GM12878 (cell line): ENCODE measurements at regions not wholly inside any gene's neighbourhood (a gene's known extent, or its start where the extent isn't known, plus 50 kb on each side); places are given as distances from the start of the nearest gene placed in this dataset.

Source experiments
- ATAC-seq: fragments of 200-7000 bp; cut with Tn5 transposase; 3 replicates; pipeline ENCODE4 v1.9.1; 2020; ENCODE audit warnings: mild to moderate bottlenecking, moderate library complexity
- BruUV-seq: library from RNA; stranded (reverse); fragments of 400-500 nt; replicated peaks from 2 replicates; lab custom pipeline; 2021; lab: Mats Ljungman, UMichigan
- CTCF ChIA-PET: fragments of 300-600 bp; sonication (Branson Sonifier 250); formaldehyde crosslinking; extraction: SDS; loops from one replicate; lab custom pipeline; 2021; ENCODE audit warnings: inconsistent platforms; lab: Yijun Ruan, JAX
- POLR2A ChIA-PET: fragments of 350-600 bp; formaldehyde crosslinking; extraction: SDS; loops from one replicate; lab custom pipeline; 2021; ENCODE audit warnings: inconsistent platforms; lab: Charles Lee
- RAD21 ChIA-PET: fragments of 300-600 bp; sonication (Branson Sonifier 250); formaldehyde crosslinking; loops from one replicate; lab custom pipeline; 2023; ENCODE audit warnings: antibody characterized with exemption; ENCODE audit not compliant: unreplicated experiment; lab: Charles Lee
- SMC1A ChIA-PET: fragments of 300-600 bp; sonication (Branson Sonifier 250); formaldehyde crosslinking; loops from one replicate; lab custom pipeline; 2023; ENCODE audit not compliant: unreplicated experiment, uncharacterized antibody; lab: Charles Lee
- DNase-seq: peaks from one replicate; pipeline ENCODE4 v3.0.0-alpha.2; 2011; ENCODE audit warnings: low read depth, low spot score
- FAIRE-seq: peaks from 3 replicates; lab custom pipeline; 2011; peaks lifted over from hg19 to GRCh38; lab: Jason Lieb, UNC
- H2AFZ ChIP-seq: 2 replicates; pipeline ENCODE4 v1.6.0; 2011; ENCODE audit warnings: low read depth, low read length, control low read depth; ENCODE audit not compliant: control insufficient read depth
- H3K27ac ChIP-seq: 2 replicates; pipeline ENCODE4 v1.5.1; 2011; ENCODE audit warnings: control low read depth; ENCODE audit not compliant: control insufficient read depth, insufficient read depth
- H3K27me3 ChIP-seq, 2 experiments: replicated peaks in 1 of 2; 2 replicates each; pipeline versions ENCODE4 v1.6.0 to v1.6.1; 2011; ENCODE audit warnings: low read length in 1 of 2; ENCODE audit not compliant: control insufficient read depth in 2 of 2, insufficient read depth in 2 of 2
- H3K36me3 ChIP-seq, 2 experiments: 2 replicates each; pipeline ENCODE4 v1.5.1; 2011; ENCODE audit warnings: low read length in 1 of 2; ENCODE audit not compliant: control insufficient read depth in 2 of 2, insufficient read depth in 2 of 2
- H3K4me1 ChIP-seq: 2 replicates; pipeline ENCODE4 v1.6.1; 2011; ENCODE audit warnings: mild to moderate bottlenecking, low read length, moderate library complexity, mixed read lengths; ENCODE audit not compliant: control insufficient read depth, insufficient read depth
- H3K4me2 ChIP-seq: 2 replicates; pipeline ENCODE4 v1.6.0; 2011; ENCODE audit warnings: control low read depth; ENCODE audit not compliant: control insufficient read depth, insufficient read depth
- H3K4me3 ChIP-seq: fragments of 200-600 bp; sonication (generic); 2 replicates; pipeline ENCODE4 v1.5.1; 2016
- H3K79me2 ChIP-seq: 2 replicates; pipeline ENCODE4 v1.6.0; 2011; ENCODE audit warnings: low read length; ENCODE audit not compliant: control insufficient read depth, insufficient read depth
- H3K9ac ChIP-seq: 2 replicates; pipeline ENCODE4 v1.8.0; 2011; ENCODE audit warnings: low read length, control low read depth, mixed read lengths; ENCODE audit not compliant: control insufficient read depth, insufficient read depth
- H3K9me3 ChIP-seq: replicated peaks from 3 replicates; pipeline ENCODE4 v1.5.1; 2011; ENCODE audit warnings: mild to moderate bottlenecking, low read length; ENCODE audit not compliant: control insufficient read depth, insufficient read depth
- H4K20me1 ChIP-seq: 2 replicates; pipeline ENCODE4 v1.6.0; 2011; ENCODE audit not compliant: control insufficient read depth, insufficient read depth
- CHD4 ChIP-seq: fragments of 200-600 bp; sonication (generic); IDR thresholded peaks from 2 replicates; pipeline ENCODE4 v1.6.1; 2016; ENCODE audit warnings: mild to moderate bottlenecking
- DPF2 ChIP-seq: fragments of 450-650 bp; IDR thresholded peaks from 2 replicates; pipeline ENCODE4 v1.6.1; 2017; ENCODE audit warnings: mild to moderate bottlenecking
- HDGF ChIP-seq: fragments of 450-650 bp; IDR thresholded peaks from 2 replicates; pipeline ENCODE4 v1.6.1; 2016; ENCODE audit warnings: antibody characterized with exemption
- IKZF2 ChIP-seq, 2 experiments: fragments of 450-650 bp; IDR thresholded peaks; 2 replicates each; pipeline ENCODE4 v1.6.1; 2017; ENCODE audit warnings: mild to moderate bottlenecking in 2 of 2, moderate library complexity in 2 of 2
- IRF3 ChIP-seq: fragments of 450-650 bp; IDR thresholded peaks from 2 replicates; pipeline ENCODE4 v1.6.1; 2014; ENCODE audit warnings: mild to moderate bottlenecking
- NRF1 ChIP-seq: conservative IDR thresholded peaks from 2 replicates; pipeline ENCODE4 v1.6.1; 2011; ENCODE audit warnings: mild to moderate bottlenecking, low read depth, low read length, improper control_type of control experiment
- POLR2A ChIP-seq: IDR thresholded peaks from 2 replicates; pipeline ENCODE4 v1.6.1; 2011; ENCODE audit warnings: low read depth, mild to moderate bottlenecking, low read length
- RELA ChIP-seq: fragments of 450-650 bp; IDR thresholded peaks from 2 replicates; pipeline ENCODE4 v1.8.0; 2014; ENCODE audit warnings: borderline replicate concordance; ENCODE audit not compliant: partially characterized antibody
- SIX5 ChIP-seq: IDR thresholded peaks from 2 replicates; pipeline ENCODE4 v1.6.1; 2011; ENCODE audit warnings: mild to moderate bottlenecking, low read depth, low read length, moderate library complexity; ENCODE audit not compliant: severe bottlenecking
- SMAD5 ChIP-seq: IDR thresholded peaks from 2 replicates; pipeline ENCODE4 v1.6.1; 2016; ENCODE audit warnings: antibody characterized with exemption, low read depth
- TAF1 ChIP-seq: IDR thresholded peaks from 2 replicates; pipeline ENCODE4 v1.6.1; 2011; ENCODE audit warnings: mild to moderate bottlenecking, low read depth, low read length, borderline replicate concordance
- TBL1XR1 ChIP-seq: IDR thresholded peaks from 2 replicates; pipeline ENCODE4 v1.6.1; 2012; ENCODE audit warnings: low read depth, low read length, improper control_type of control experiment
- WGBS: methylation state at CpG from one replicate; pipeline ENCODE4 v1.1.6; 2016; ENCODE audit warnings: low lambda C conversion rate; ENCODE audit not compliant: insufficient replicate concordance, insufficient coverage; ENCODE audit errors: missing lambda C conversion rate; 5-methylcytosine and 5-hydroxymethylcytosine counted together
- in situ Hi-C: fragments of 300-500 bp; cut with MboI; formaldehyde crosslinking; loops from 9 replicates; pipeline ENCODE4 v1.14.3; 2018; ENCODE audit warnings: mixed read lengths
- intact Hi-C: fragments of 100-400 bp; cut with micrococcal nuclease; formaldehyde crosslinking; loops from one replicate; pipeline ENCODE4 v1.14.2; 2022; ENCODE audit not compliant: unreplicated experiment
- TF ChIP-seq, protein P1 (sequence below): IDR thresholded peaks from 2 replicates; pipeline ENCODE4 v1.6.1; 2011; ENCODE audit warnings: borderline replicate concordance, low read depth, mild to moderate bottlenecking, moderate library complexity, low read length; ENCODE audit not compliant: insufficient read depth, poor library complexity, severe bottlenecking
- TF ChIP-seq, protein P2 (sequence below): fragments of 450-650 bp; IDR thresholded peaks from 2 replicates; pipeline ENCODE4 v1.6.1; 2017; ENCODE audit warnings: mild to moderate bottlenecking, moderate library complexity
- TF ChIP-seq, protein P3 (sequence below): fragments of 450-650 bp; IDR thresholded peaks from 2 replicates; pipeline ENCODE4 v1.6.1; 2017; ENCODE audit warnings: mild to moderate bottlenecking

- Histone ChIP-seq H3K4me2 (no peak overlapping the region), H3K4me3 (no peak overlapping the region), H2AFZ (no peak overlapping the region), H3K9me3 (no peaks in the 10 kb centered on the region), H3K36me3 (no peaks in the 10 kb centered on the region), H3K9ac (no peak overlapping the region), H3K4me1 (no peaks in the 10 kb centered on the region), H3K79me2 (no peaks in the 10 kb centered on the region), H3K27ac (no peak overlapping the region), H4K20me1 (no peaks in the 10 kb centered on the region), H3K27me3 (peaks cover 0 to 2% of the 10 kb centered on the region in 2 experiments; a peak in 2 of 4 replicates)
- BruUV-seq = no TSS peak
- intact Hi-C loops (loop anchor here (5.0 kb wide), 1 partner anchor 207 kb away; no protein-coding TSS in a partner anchor), in situ Hi-C loops (no loop called here)
- DNase-seq = no peak
- ChIA-PET RAD21 (no interaction called here), POLR2A (no interaction called here), SMC1A (no interaction called here), CTCF (interaction anchor here (1.1 to 1.6 kb wide), 3 partner anchors 12 to 206 kb away, joined by 3 to 7 read pairs (median 4); no protein-coding TSS in a partner anchor)
- TF ChIP-seq TBL1XR1 (no peak), IRF3 (no peak), POLR2A (no peak), HDGF (no peak), RELA (no peak), DPF2 (no peak), CHD4 (no peak), SMAD5 (no peak), NRF1 (no peak), TAF1 (no peak), SIX5 (no peak), IKZF2 (IDR thresholded peaks at IDR 0.05) (no peak)
- TF ChIP-seq, protein P1, sequence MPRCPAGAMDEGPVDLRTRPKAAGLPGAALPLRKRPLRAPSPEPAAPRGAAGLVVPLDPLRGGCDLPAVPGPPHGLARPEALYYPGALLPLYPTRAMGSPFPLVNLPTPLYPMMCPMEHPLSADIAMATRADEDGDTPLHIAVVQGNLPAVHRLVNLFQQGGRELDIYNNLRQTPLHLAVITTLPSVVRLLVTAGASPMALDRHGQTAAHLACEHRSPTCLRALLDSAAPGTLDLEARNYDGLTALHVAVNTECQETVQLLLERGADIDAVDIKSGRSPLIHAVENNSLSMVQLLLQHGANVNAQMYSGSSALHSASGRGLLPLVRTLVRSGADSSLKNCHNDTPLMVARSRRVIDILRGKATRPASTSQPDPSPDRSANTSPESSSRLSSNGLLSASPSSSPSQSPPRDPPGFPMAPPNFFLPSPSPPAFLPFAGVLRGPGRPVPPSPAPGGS = no peak
- TF ChIP-seq, protein P2, sequence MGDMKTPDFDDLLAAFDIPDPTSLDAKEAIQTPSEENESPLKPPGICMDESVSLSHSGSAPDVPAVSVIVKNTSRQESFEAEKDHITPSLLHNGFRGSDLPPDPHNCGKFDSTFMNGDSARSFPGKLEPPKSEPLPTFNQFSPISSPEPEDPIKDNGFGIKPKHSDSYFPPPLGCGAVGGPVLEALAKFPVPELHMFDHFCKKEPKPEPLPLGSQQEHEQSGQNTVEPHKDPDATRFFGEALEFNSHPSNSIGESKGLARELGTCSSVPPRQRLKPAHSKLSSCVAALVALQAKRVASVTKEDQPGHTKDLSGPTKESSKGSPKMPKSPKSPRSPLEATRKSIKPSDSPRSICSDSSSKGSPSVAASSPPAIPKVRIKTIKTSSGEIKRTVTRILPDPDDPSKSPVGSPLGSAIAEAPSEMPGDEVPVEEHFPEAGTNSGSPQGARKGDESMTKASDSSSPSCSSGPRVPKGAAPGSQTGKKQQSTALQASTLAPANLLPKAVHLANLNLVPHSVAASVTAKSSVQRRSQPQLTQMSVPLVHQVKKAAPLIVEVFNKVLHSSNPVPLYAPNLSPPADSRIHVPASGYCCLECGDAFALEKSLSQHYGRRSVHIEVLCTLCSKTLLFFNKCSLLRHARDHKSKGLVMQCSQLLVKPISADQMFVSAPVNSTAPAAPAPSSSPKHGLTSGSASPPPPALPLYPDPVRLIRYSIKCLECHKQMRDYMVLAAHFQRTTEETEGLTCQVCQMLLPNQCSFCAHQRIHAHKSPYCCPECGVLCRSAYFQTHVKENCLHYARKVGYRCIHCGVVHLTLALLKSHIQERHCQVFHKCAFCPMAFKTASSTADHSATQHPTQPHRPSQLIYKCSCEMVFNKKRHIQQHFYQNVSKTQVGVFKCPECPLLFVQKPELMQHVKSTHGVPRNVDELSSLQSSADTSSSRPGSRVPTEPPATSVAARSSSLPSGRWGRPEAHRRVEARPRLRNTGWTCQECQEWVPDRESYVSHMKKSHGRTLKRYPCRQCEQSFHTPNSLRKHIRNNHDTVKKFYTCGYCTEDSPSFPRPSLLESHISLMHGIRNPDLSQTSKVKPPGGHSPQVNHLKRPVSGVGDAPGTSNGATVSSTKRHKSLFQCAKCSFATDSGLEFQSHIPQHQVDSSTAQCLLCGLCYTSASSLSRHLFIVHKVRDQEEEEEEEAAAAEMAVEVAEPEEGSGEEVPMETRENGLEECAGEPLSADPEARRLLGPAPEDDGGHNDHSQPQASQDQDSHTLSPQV = no peak
- TF ChIP-seq, protein P3, sequence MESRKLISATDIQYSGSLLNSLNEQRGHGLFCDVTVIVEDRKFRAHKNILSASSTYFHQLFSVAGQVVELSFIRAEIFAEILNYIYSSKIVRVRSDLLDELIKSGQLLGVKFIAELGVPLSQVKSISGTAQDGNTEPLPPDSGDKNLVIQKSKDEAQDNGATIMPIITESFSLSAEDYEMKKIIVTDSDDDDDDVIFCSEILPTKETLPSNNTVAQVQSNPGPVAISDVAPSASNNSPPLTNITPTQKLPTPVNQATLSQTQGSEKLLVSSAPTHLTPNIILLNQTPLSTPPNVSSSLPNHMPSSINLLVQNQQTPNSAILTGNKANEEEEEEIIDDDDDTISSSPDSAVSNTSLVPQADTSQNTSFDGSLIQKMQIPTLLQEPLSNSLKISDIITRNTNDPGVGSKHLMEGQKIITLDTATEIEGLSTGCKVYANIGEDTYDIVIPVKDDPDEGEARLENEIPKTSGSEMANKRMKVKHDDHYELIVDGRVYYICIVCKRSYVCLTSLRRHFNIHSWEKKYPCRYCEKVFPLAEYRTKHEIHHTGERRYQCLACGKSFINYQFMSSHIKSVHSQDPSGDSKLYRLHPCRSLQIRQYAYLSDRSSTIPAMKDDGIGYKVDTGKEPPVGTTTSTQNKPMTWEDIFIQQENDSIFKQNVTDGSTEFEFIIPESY = no peak
- WGBS = 51% methylated on average over 2 of the region's 2 CpGs
- ATAC-seq = no peak
- FAIRE-seq = no peak
These were observed 107.9 kb upstream of the BMAL1 start for GRCh38 chr11:13169709-13170108.
